CD4-positive, alpha-beta T cell treated with Interleukin-17A for 1 hour (primary cell): ENCODE measurements at regions not wholly inside any gene's neighbourhood (a gene's known extent, or its start where the extent isn't known, plus 50 kb on each side); places are given as distances from the start of the nearest gene placed in this dataset.

ENCODE experiments used
- DNase-seq: peaks from one replicate; pipeline ENCODE4 v3.0.0-alpha.2; 2020

GRCh38 chr18:76684265-76684664 is 138.1 kb upstream of the ZNF236 start:
- no peak for DNase-seq

GRCh38 chr18:76679945-76680344 is 142.4 kb upstream of the ZNF236 start:
- no peak for DNase-seq

- DNase-seq = no peak
These were observed 143.1 kb upstream of the ZNF236 start for GRCh38 chr18:76679259-76679658.

GRCh38 chr18:76678248-76678647 is 144.1 kb upstream of the ZNF236 start:
- no peak for DNase-seq

GRCh38 chr18:76674596-76674995 is 147.8 kb upstream of the ZNF236 start:
- no peak for DNase-seq

- DNase-seq = no peak
These were observed 148.8 kb upstream of the ZNF236 start for GRCh38 chr18:76673281-76674185.

- DNase-seq = no peak
These were observed 149.7 kb upstream of the ZNF236 start for GRCh38 chr18:76672627-76673026.

- no peak for DNase-seq
These were observed 151.6 kb upstream of the ZNF236 start for GRCh38 chr18:76670564-76671288.

GRCh38 chr18:76668546-76668945 is 153.8 kb upstream of the ZNF236 start:
- no peak for DNase-seq

GRCh38 chr18:76668119-76668518 is 154.2 kb upstream of the ZNF236 start:
- DNase-seq = no peak

- no peak for DNase-seq
These were observed 154.8 kb upstream of the ZNF236 start for GRCh38 chr18:76667603-76668002.

- no peak for DNase-seq
These were observed 159.7 kb upstream of the ZNF236 start for GRCh38 chr18:76662626-76663025.

GRCh38 chr18:76660571-76661192 is 161.7 kb upstream of the ZNF236 start:
- DNase-seq = no peak

- DNase-seq = no peak
These were observed 163.6 kb upstream of the ZNF516 start for GRCh38 chr18:76658627-76659026.

GRCh38 chr18:76657911-76658470 is 162.9 kb upstream of the ZNF516 start:
- no peak for DNase-seq

- DNase-seq = no peak
These were observed 162.1 kb upstream of the ZNF516 start for GRCh38 chr18:76656925-76657827.

GRCh38 chr18:76654577-76654976 is 159.5 kb upstream of the ZNF516 start:
- DNase-seq = no peak

GRCh38 chr18:76647322-76647721 is 152.3 kb upstream of the ZNF516 start:
- no peak for DNase-seq

GRCh38 chr18:76644580-76644979 is 149.5 kb upstream of the ZNF516 start:
- no peak for DNase-seq

- DNase-seq = no peak
These were observed 149.0 kb upstream of the ZNF516 start for GRCh38 chr18:76643996-76644395.

- no peak for DNase-seq
These were observed 148.2 kb upstream of the ZNF516 start for GRCh38 chr18:76643199-76643598.

- DNase-seq = no peak
These were observed 145.4 kb upstream of the ZNF516 start for GRCh38 chr18:76640438-76640837.
